HK-2 (cell line): ENCODE measurements at regions not wholly inside any gene's neighbourhood (a gene's known extent, or its start where the extent isn't known, plus 50 kb on each side); places are given as distances from the start of the nearest gene placed in this dataset.

ENCODE experiments used
- DNase-seq: peaks from one replicate; pipeline ENCODE4 v3.0.0-alpha.2; 2018; ENCODE audit not compliant: unreplicated experiment

- no peak for DNase-seq
These were observed 106.7 kb upstream of the PEG3 start for GRCh38 chr19:56947206-56947605.

GRCh38 chr19:56949626-56950025, 109.1 kb upstream of the PEG3 start:
- DNase-seq, result no peak

- DNase-seq, result no peak
These were observed 111.1 kb upstream of the PEG3 start for GRCh38 chr19:56951672-56952071.

GRCh38 chr19:56953470-56953869, 112.9 kb upstream of the PEG3 start:
- DNase-seq, result no peak

GRCh38 chr19:56955637-56956216, 115.2 kb upstream of the PEG3 start:
- no peak for DNase-seq

- no peak for DNase-seq
These were observed 116.1 kb upstream of the PEG3 start for GRCh38 chr19:56956503-56957226.

- no peak for DNase-seq
These were observed 118.7 kb upstream of the PEG3 start for GRCh38 chr19:56959205-56959604.

GRCh38 chr19:56960959-56961543, 120.5 kb upstream of the PEG3 start:
- DNase-seq, result no peak

GRCh38 chr19:56964410-56964920, 123.9 kb upstream of the PEG3 start:
- DNase-seq, result no peak

- DNase-seq, result no peak
These were observed 125.7 kb upstream of the PEG3 start for GRCh38 chr19:56966225-56966696.

GRCh38 chr19:56966697-56967299, 126.3 kb upstream of the PEG3 start:
- no peak for DNase-seq

- no peak for DNase-seq
These were observed 128.6 kb upstream of the PEG3 start for GRCh38 chr19:56969156-56969555.

- DNase-seq, result no peak
These were observed 129.2 kb upstream of the PEG3 start for GRCh38 chr19:56969759-56970178.

- no peak for DNase-seq
These were observed 130.7 kb upstream of the PEG3 start for GRCh38 chr19:56971230-56971629.

GRCh38 chr19:56972291-56972841, 131.8 kb upstream of the PEG3 start:
- no peak for DNase-seq

GRCh38 chr19:56973713-56974555, 133.4 kb upstream of the PEG3 start:
- no peak for DNase-seq

GRCh38 chr19:56974556-56975207, 134.2 kb upstream of the PEG3 start:
- DNase-seq, result no peak

GRCh38 chr19:56976300-56976699, 135.8 kb upstream of the PEG3 start:
- no peak for DNase-seq

- no peak for DNase-seq
These were observed 136.7 kb upstream of the PEG3 start for GRCh38 chr19:56976995-56977906.
